ENCODE measurements at regions not wholly inside any gene's neighbourhood (a gene's known extent, or its start where the extent isn't known, plus 50 kb on each side); places are given as distances from the start of the nearest gene placed in this dataset.

- no peak for TF ChIP-seq CTCF (IDR thresholded peaks at IDR 0.05)
- no peak for TF ChIP-seq POLR2A (IDR thresholded peaks at IDR 0.05)
Observed at GRCh38 chr1:91611483-91611917, 110.8 kb downstream of the CDC7 start.

All from body of pancreas (tissue), 4 donors.